ENCODE measurements at regions not wholly inside any gene's neighbourhood (a gene's known extent, or its start where the extent isn't known, plus 50 kb on each side); places are given as distances from the start of the nearest gene placed in this dataset.
"Not testable (repeated sequence)": the region's sequence is repeated elsewhere in the genome, so short reads cannot be mapped to it uniquely, and the experiment has no call there.

- no peak for DNase-seq (ENCODE audit: low read depth)
Observed at GRCh38 chr6:134784336-134784735, 165.6 kb downstream of the ALDH8A1 start.

- DNase-seq (ENCODE audit: low read depth): no peak
Observed at GRCh38 chr6:134778431-134778830, 171.5 kb downstream of the ALDH8A1 start.

GRCh38 chr6:134774201-134774638 is 175.7 kb downstream of the ALDH8A1 start:
- no peak for DNase-seq (ENCODE audit: low read depth)

GRCh38 chr6:134772671-134773360 is 177.1 kb downstream of the ALDH8A1 start:
- no peak for DNase-seq (ENCODE audit: low read depth)

- DNase-seq (ENCODE audit: low read depth): no peak
Observed at GRCh38 chr6:134768931-134769330, 181.0 kb downstream of the ALDH8A1 start.

- no peak for DNase-seq (ENCODE audit: low read depth)
Observed at GRCh38 chr6:134766497-134766896, 183.4 kb downstream of the ALDH8A1 start.

- no peak for DNase-seq (ENCODE audit: low read depth)
Observed at GRCh38 chr6:134764741-134765140, 185.2 kb downstream of the ALDH8A1 start.

- DNase-seq (ENCODE audit: low read depth): not testable (repeated sequence)
Observed at GRCh38 chr6:134763575-134763974, 186.3 kb downstream of the ALDH8A1 start.

- DNase-seq (ENCODE audit: low read depth): no peak
Observed at GRCh38 chr6:134758621-134759020, 191.3 kb downstream of the ALDH8A1 start.

GRCh38 chr6:134757911-134758361 is 192.0 kb downstream of the ALDH8A1 start:
- DNase-seq (ENCODE audit: low read depth): no peak

GRCh38 chr6:134756374-134757025 is 193.4 kb downstream of the ALDH8A1 start:
- no peak for DNase-seq (ENCODE audit: low read depth)

- DNase-seq (ENCODE audit: low read depth): no peak
Observed at GRCh38 chr6:134754013-134754690, 195.7 kb downstream of the ALDH8A1 start.

- DNase-seq (ENCODE audit: low read depth): no peak
Observed at GRCh38 chr6:134753001-134753400, 196.9 kb downstream of the ALDH8A1 start.

- no peak for DNase-seq (ENCODE audit: low read depth)
Observed at GRCh38 chr6:134752445-134752844, 197.5 kb downstream of the ALDH8A1 start.

GRCh38 chr6:134750669-134751068 is 199.2 kb downstream of the ALDH8A1 start:
- no peak for DNase-seq (ENCODE audit: low read depth)

- DNase-seq (ENCODE audit: low read depth): no peak
Observed at GRCh38 chr6:134748484-134748883, 201.4 kb downstream of the ALDH8A1 start.

- DNase-seq (ENCODE audit: low read depth): not testable (repeated sequence)
Observed at GRCh38 chr6:134747197-134747596, 202.7 kb downstream of the ALDH8A1 start.

- no peak for DNase-seq (ENCODE audit: low read depth)
Observed at GRCh38 chr6:134746140-134746539, 203.8 kb downstream of the ALDH8A1 start.

GRCh38 chr6:134745192-134745591 is 204.7 kb downstream of the ALDH8A1 start:
- not testable (repeated sequence) for DNase-seq (ENCODE audit: low read depth)

- no peak for DNase-seq (ENCODE audit: low read depth)
Observed at GRCh38 chr6:134744301-134744700, 205.6 kb downstream of the ALDH8A1 start.

GRCh38 chr6:134741200-134741536 is 208.7 kb downstream of the ALDH8A1 start:
- DNase-seq (ENCODE audit: low read depth): no peak

- no peak for DNase-seq (ENCODE audit: low read depth)
Observed at GRCh38 chr6:134740473-134741199, 209.3 kb downstream of the ALDH8A1 start.

GRCh38 chr6:134740027-134740373 is 209.9 kb downstream of the ALDH8A1 start:
- no peak for DNase-seq (ENCODE audit: low read depth)

All from stimulated activated CD8-positive, alpha-beta memory T cell treated with anti-CD3 and anti-CD28 coated beads, Interleukin-15, amount 100 ng/mL, for 1 hour (primary cell).